HG02642 (cell line): ENCODE measurements at regions not wholly inside any gene's neighbourhood (a gene's known extent, or its start where the extent isn't known, plus 50 kb on each side); places are given as distances from the start of the nearest gene placed in this dataset.
"Not testable (repeated sequence)": the region's sequence is repeated elsewhere in the genome, so short reads cannot be mapped to it uniquely, and the experiment has no call there.

Experiments
- ATAC-seq: cut with Tn5 transposase; IDR thresholded peaks from one replicate; pipeline ENCODE4 v1.9.1; 2021; ENCODE audit warnings: mild to moderate bottlenecking; ENCODE audit not compliant: unreplicated experiment, poor library complexity

- peak; percentile 42 for ATAC-seq
These were observed 5419.6 kb upstream of the TPTE start for GRCh38 chr21:5101749-5102148.

- ATAC-seq: not testable (repeated sequence)
These were observed 5417.4 kb upstream of the TPTE start for GRCh38 chr21:5103880-5104561.

- ATAC-seq: not testable (repeated sequence)
These were observed 5416.8 kb upstream of the TPTE start for GRCh38 chr21:5104562-5104928.

GRCh38 chr21:5105939-5106708 is 5415.3 kb upstream of the TPTE start:
- peak; percentile 44 for ATAC-seq

GRCh38 chr21:5106767-5107464 is 5414.5 kb upstream of the TPTE start:
- ATAC-seq: peak; percentile 29

GRCh38 chr21:5107637-5108036 is 5413.7 kb upstream of the TPTE start:
- ATAC-seq: not testable (repeated sequence)

- ATAC-seq: not testable (repeated sequence)
These were observed 5413.2 kb upstream of the TPTE start for GRCh38 chr21:5108048-5108775.

GRCh38 chr21:5111197-5111596 is 5410.2 kb upstream of the TPTE start:
- not testable (repeated sequence) for ATAC-seq

GRCh38 chr21:5113092-5113491 is 5408.3 kb upstream of the TPTE start:
- not testable (repeated sequence) for ATAC-seq

- not testable (repeated sequence) for ATAC-seq
These were observed 5406.9 kb upstream of the TPTE start for GRCh38 chr21:5114468-5114867.

- ATAC-seq: not testable (repeated sequence)
These were observed 5406.3 kb upstream of the TPTE start for GRCh38 chr21:5114893-5115645.

- ATAC-seq: not testable (repeated sequence)
These were observed 5405.6 kb upstream of the TPTE start for GRCh38 chr21:5115646-5116343.

- ATAC-seq: not testable (repeated sequence)
These were observed 5404.8 kb upstream of the TPTE start for GRCh38 chr21:5116344-5117123.

GRCh38 chr21:5117135-5117534 is 5404.2 kb upstream of the TPTE start:
- not testable (repeated sequence) for ATAC-seq

- not testable (repeated sequence) for ATAC-seq
These were observed 5403.6 kb upstream of the TPTE start for GRCh38 chr21:5117666-5118295.

GRCh38 chr21:5118296-5118679 is 5403.1 kb upstream of the TPTE start:
- ATAC-seq: peak; percentile 39

GRCh38 chr21:5119179-5119578 is 5402.2 kb upstream of the TPTE start:
- ATAC-seq: not testable (repeated sequence)

- not testable (repeated sequence) for ATAC-seq
These were observed 5400.0 kb upstream of the TPTE start for GRCh38 chr21:5121399-5121798.
